ENCODE measurements at regions not wholly inside any gene's neighbourhood (a gene's known extent, or its start where the extent isn't known, plus 50 kb on each side); places are given as distances from the start of the nearest gene placed in this dataset.

DNA sequence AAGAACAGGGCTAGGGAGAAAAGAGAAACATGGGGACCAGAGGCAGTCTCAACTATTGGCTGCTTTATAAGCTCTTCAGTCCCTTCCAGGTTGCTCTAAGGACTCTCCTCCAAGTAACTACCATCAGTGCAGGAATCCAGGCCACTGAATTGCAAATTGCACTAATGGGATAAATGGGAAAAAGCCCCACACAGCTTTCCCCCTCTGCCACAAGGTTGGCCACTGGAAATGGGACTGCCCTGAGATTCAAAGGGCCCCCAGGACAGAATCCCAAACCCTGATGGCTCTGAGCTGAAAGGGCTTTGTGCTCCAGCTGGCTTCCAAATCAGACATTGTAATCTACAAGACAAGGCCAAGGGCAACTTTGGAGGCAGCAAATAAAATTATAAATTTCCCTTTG lies 633.2 kb downstream of the ACTR3B start:
- no peaks in the 10 kb centered on the region for H4K20me1 ChIP-seq (ENCODE audit: insufficient read depth, low read length)
- H3K36me3 ChIP-seq (replicated peaks in 1 of 2; ENCODE audit: control insufficient read depth in 1 of 2, insufficient read depth in 2 of 2, low read length in 2 of 2), result no peaks in the 10 kb centered on the region
- peaks cover 93% of the 10 kb centered on the region for H3K9me3 ChIP-seq (ENCODE audit: low read length)
- intact Hi-C loops (cut with micrococcal nuclease; ENCODE audit: unreplicated experiment) (no loop called here), in situ Hi-C loops (cut with HindIII; ENCODE audit: extremely low pct_ligation_motif_present, low pct_unique_long_range_greater_than_20kb) (no loop called here)
- TF ChIP-seq TARDBP (CRISPR knock-in tag; IDR thresholded peaks at IDR 0.05) (no peak), ZNF616 (CRISPR knock-in tag; IDR thresholded peaks at IDR 0.05; ENCODE audit: low read depth) (no peak), TSC22D2 (CRISPR knock-in tag; IDR thresholded peaks at IDR 0.05; ENCODE audit: borderline replicate concordance) (no peak)
- TF ChIP-seq, protein P1, sequence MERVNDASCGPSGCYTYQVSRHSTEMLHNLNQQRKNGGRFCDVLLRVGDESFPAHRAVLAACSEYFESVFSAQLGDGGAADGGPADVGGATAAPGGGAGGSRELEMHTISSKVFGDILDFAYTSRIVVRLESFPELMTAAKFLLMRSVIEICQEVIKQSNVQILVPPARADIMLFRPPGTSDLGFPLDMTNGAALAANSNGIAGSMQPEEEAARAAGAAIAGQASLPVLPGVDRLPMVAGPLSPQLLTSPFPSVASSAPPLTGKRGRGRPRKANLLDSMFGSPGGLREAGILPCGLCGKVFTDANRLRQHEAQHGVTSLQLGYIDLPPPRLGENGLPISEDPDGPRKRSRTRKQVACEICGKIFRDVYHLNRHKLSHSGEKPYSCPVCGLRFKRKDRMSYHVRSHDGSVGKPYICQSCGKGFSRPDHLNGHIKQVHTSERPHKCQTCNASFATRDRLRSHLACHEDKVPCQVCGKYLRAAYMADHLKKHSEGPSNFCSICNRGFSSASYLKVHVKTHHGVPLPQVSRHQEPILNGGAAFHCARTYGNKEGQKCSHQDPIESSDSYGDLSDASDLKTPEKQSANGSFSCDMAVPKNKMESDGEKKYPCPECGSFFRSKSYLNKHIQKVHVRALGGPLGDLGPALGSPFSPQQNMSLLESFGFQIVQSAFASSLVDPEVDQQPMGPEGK (CRISPR knock-in tag; IDR thresholded peaks at IDR 0.05), result no peak
- no TSS peak for BruUV-seq (replicated peaks)
- H3K4me1 ChIP-seq (ENCODE audit: insufficient read depth, low read length), result no peaks in the 10 kb centered on the region
- H3K79me2 ChIP-seq (ENCODE audit: insufficient read depth, low read length), result no peaks in the 10 kb centered on the region
- ChIA-PET POLR2A (no interaction called here), CTCF (ENCODE audit: low intra/inter-chr PET ratio, low total read pairs) (no interaction called here)
- no peak for DNase-seq (ENCODE audit: low spot score)
- H3K4me3 ChIP-seq (replicated peaks in 1 of 3; ENCODE audit: insufficient read depth in 1 of 3, low read depth in 2 of 3, low read length in 3 of 3), result no peak overlapping the region
- no peak overlapping the region for H3K4me2 ChIP-seq (ENCODE audit: low read depth, low read length)
- H3K9ac ChIP-seq (ENCODE audit: insufficient read depth, low read depth, low read length), result no peak overlapping the region
- no peak for ATAC-seq
- H2AFZ ChIP-seq (ENCODE audit: low read length), result no peak overlapping the region
- no peak for FAIRE-seq
- no peak overlapping the region for H3K27ac ChIP-seq (ENCODE audit: extremely low read length, insufficient read depth, low read length)
- H3K27me3 ChIP-seq (ENCODE audit: control insufficient read depth in 1 of 2, insufficient read depth in 2 of 2, low read length in 2 of 2), result no peaks in the 10 kb centered on the region

GRCh38 chr7:153393666-153394065 lies 634.1 kb downstream of the ACTR3B start:
- no peak overlapping the region for H3K4me3 ChIP-seq (replicated peaks in 1 of 3; ENCODE audit: insufficient read depth in 1 of 3, low read depth in 2 of 3, low read length in 3 of 3)
- H3K4me1 ChIP-seq (ENCODE audit: insufficient read depth, low read length), result no peaks in the 10 kb centered on the region
- H3K9me3 ChIP-seq (ENCODE audit: low read length), result peaks cover 84% of the 10 kb centered on the region
- ATAC-seq (no peak), DNase-seq (ENCODE audit: low spot score) (no peak), FAIRE-seq (no peak)
- no peaks in the 10 kb centered on the region for H3K79me2 ChIP-seq (ENCODE audit: insufficient read depth, low read length)
- no peak overlapping the region for H3K27ac ChIP-seq (ENCODE audit: extremely low read length, insufficient read depth, low read length)
- POLR2A ChIA-PET, result no interaction called here
- TF ChIP-seq ZBTB38 (CRISPR knock-in tag; IDR thresholded peaks at IDR 0.05), result no peak
- H2AFZ ChIP-seq (ENCODE audit: low read length), result no peak overlapping the region
- H3K9ac ChIP-seq (ENCODE audit: insufficient read depth, low read depth, low read length), result no peak overlapping the region
- CTCF ChIA-PET (ENCODE audit: low intra/inter-chr PET ratio, low total read pairs), result no interaction called here
- H4K20me1 ChIP-seq (ENCODE audit: insufficient read depth, low read length), result no peaks in the 10 kb centered on the region
- no peaks in the 10 kb centered on the region for H3K36me3 ChIP-seq (replicated peaks in 1 of 2; ENCODE audit: control insufficient read depth in 1 of 2, insufficient read depth in 2 of 2, low read length in 2 of 2)
- intact Hi-C loops (cut with micrococcal nuclease; ENCODE audit: unreplicated experiment), result no loop called here
- no TSS peak for BruUV-seq (replicated peaks)
- no peaks in the 10 kb centered on the region for H3K27me3 ChIP-seq (ENCODE audit: control insufficient read depth in 1 of 2, insufficient read depth in 2 of 2, low read length in 2 of 2)
- H3K4me2 ChIP-seq (ENCODE audit: low read depth, low read length), result no peak overlapping the region
- WGBS (ENCODE audit: low lambda C conversion rate), result 0% methylated on average over 3 of the region's 3 CpGs
- in situ Hi-C loops (cut with HindIII; ENCODE audit: extremely low pct_ligation_motif_present, low pct_unique_long_range_greater_than_20kb), result no loop called here
